ENCODE measurements at regions not wholly inside any gene's neighbourhood (a gene's known extent, or its start where the extent isn't known, plus 50 kb on each side); places are given as distances from the start of the nearest gene placed in this dataset.

- H3K79me1 ChIP-seq (ENCODE audit: insufficient read depth, low read depth, low read length, poor library complexity, severe bottlenecking): no peaks in the 10 kb centered on the region
- no peaks in the 10 kb centered on the region for H3K4me1 Mint-ChIP-seq
- H3K23ac ChIP-seq (ENCODE audit: insufficient read length, low read depth, low read length): no peak overlapping the region
- H3K18ac ChIP-seq (ENCODE audit: insufficient read length, low read depth, low read length): no peak overlapping the region
- H3K56ac ChIP-seq (ENCODE audit: insufficient read length, low read depth, low read length): no peak overlapping the region
- no peak overlapping the region for H4K8ac ChIP-seq (replicated peaks; ENCODE audit: insufficient read length, low read depth, low read length)
- H3K27me3 ChIP-seq (ENCODE audit: insufficient read depth, low read length): no peaks in the 10 kb centered on the region
- H3K9me3 ChIP-seq (ENCODE audit: control insufficient read depth, low read depth, low read length): no peaks in the 10 kb centered on the region
- no peaks in the 10 kb centered on the region; the same call in 1 of the 2 replicates for H3K27me3 Mint-ChIP-seq (ENCODE audit: low read depth)
- H3K14ac ChIP-seq (ENCODE audit: insufficient read depth, low read length): no peak overlapping the region
- no peaks in the 10 kb centered on the region for H3K23me2 ChIP-seq (ENCODE audit: insufficient read length, low read depth, low read length, poor library complexity, severe bottlenecking)
- no CpG with 5 or more reads among the region's 3 CpGs for WGBS (ENCODE audit: extremely low coverage, insufficient read length, low lambda C conversion rate)
- H4K20me1 ChIP-seq (ENCODE audit: control insufficient read depth, insufficient read depth, insufficient read length): no peaks in the 10 kb centered on the region
- no peaks in the 10 kb centered on the region; a peak in 2 of 5 replicates for H3K9me3 Mint-ChIP-seq
- no peak for TF ChIP-seq CTCF (conservative IDR thresholded peaks at IDR 0.05)
- no peak overlapping the region for H4K91ac ChIP-seq (ENCODE audit: insufficient read length, low read depth, low read length)
- no peak overlapping the region for H3K4me3 Mint-ChIP-seq
- no peak overlapping the region for H2AK5ac ChIP-seq (ENCODE audit: insufficient read length, low read length)
- H3K27ac ChIP-seq (ENCODE audit: insufficient read length, low read depth, low read length): no peak overlapping the region
- no peaks in the 10 kb centered on the region for H3K79me2 ChIP-seq (ENCODE audit: insufficient read depth, low read length)
- H3K4ac ChIP-seq (ENCODE audit: low read depth, low read length): no peak overlapping the region
- no peak overlapping the region for H2BK12ac ChIP-seq (ENCODE audit: insufficient read length, low read depth, low read length)
- H3K36me3 Mint-ChIP-seq (ENCODE audit: insufficient read depth in 1 of 3, low read depth in 3 of 3): no peaks in the 10 kb centered on the region
- no peak overlapping the region for H2BK5ac ChIP-seq (ENCODE audit: insufficient read length, low read length)
- no peak overlapping the region for H2BK120ac ChIP-seq (ENCODE audit: low read depth, low read length, poor library complexity, severe bottlenecking)
- no peak overlapping the region for H2BK20ac ChIP-seq (ENCODE audit: low read depth, low read length, poor library complexity, severe bottlenecking)
- DNase-seq: no peak
- H2BK15ac ChIP-seq (ENCODE audit: low read depth, low read length): no peak overlapping the region
- no peak overlapping the region for H3K4me2 ChIP-seq (ENCODE audit: insufficient read depth, insufficient read length, low read length)
- no peak overlapping the region for H4K5ac ChIP-seq (ENCODE audit: insufficient read length, low read depth, low read length)
- H3K9ac ChIP-seq (ENCODE audit: extremely low read depth, insufficient read length, low read length): no peak overlapping the region
- no peaks in the 10 kb centered on the region for H3K4me1 ChIP-seq (ENCODE audit: insufficient read depth, low read length)
- no peak overlapping the region for H3T11ph ChIP-seq (ENCODE audit: low read length)
- H3K27ac Mint-ChIP-seq: no peak overlapping the region
- H2AFZ ChIP-seq (ENCODE audit: low read length): no peak overlapping the region
Observed at GRCh38 chr4:173793937-173794510, 264.0 kb upstream of the HAND2 start.
